HK-2 (cell line): ENCODE measurements at regions not wholly inside any gene's neighbourhood (a gene's known extent, or its start where the extent isn't known, plus 50 kb on each side); places are given as distances from the start of the nearest gene placed in this dataset.

ENCODE experiments used
- DNase-seq: peaks from one replicate; pipeline ENCODE4 v3.0.0-alpha.2; 2018; ENCODE audit not compliant: unreplicated experiment

DNA sequence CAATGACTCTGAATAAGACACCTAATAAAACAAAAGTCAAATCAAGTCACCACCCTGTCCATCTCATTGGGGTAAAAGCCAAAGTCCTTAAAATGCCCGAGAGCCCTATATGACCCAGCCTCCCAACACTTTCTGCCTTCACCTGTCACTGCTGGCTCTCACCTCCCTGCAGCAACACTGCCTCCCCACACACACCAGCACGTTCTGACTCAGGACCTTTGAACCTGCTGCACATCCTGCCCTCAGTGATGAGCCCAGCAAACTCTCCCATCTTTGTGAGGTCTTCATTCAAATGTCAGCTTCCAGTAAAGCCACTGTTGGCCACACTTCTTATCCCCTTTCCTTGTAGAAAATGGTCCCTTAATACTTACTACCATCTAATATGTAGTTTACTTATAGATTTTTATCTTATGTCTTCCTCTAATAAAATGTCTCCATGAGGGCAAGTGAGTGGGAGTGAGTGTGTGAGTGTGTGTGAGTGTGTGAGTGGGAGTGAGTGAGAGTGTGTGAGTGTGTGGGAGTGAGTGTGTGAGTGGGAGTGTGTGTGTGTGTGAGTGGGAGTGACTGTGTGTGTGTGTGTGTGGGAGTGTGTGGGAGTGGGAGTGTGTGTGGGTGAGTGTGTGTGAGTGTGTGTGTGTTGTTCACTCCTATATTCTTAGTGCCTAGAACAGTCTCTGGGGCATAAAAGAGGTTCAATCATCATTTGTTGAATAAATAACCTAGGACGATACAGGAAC is 504.7 kb downstream of the EIPR1 start:
- no peak for DNase-seq

GRCh38 chr2:2872309-2872617 is 505.4 kb downstream of the EIPR1 start:
- no peak for DNase-seq

DNA sequence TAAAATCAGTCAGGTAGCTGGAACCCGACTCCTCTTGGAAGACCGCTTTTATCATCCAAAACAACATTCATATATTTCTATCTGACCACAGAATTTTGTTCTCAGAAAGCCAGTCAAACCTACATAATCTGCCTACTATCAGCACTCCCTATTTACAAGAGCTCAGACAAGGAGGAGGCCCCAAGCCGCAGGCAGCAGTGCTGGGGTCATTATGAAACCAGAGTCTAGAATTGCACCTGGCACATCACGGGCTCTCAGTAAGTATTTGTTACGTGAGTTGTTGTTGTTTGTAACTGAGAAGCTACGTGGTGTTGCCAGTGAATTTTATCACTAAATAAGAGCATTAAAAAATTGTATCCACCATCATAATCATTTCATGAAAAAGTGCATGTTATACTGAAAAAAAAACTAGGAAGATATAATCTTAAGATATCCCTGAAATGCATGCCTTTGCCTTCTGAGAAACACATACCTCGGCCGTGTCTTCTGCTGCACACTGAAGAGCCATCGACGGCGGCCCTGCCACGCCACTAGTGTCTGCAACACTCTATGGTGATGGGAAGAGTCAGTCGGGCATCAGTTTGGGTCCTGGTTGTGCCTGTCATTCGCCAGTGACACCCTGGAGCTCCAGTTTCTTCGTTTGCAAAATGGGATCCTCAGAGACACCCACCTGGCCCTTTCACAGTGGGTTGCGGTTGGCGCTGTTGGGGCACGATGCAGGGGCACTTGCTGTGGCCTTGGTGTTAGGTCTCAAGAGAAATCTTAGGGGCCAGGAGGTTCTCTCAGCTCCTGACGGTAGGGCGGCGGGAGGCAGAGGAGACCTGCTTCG is 505.9 kb downstream of the EIPR1 start:
- no peak for DNase-seq

DNA sequence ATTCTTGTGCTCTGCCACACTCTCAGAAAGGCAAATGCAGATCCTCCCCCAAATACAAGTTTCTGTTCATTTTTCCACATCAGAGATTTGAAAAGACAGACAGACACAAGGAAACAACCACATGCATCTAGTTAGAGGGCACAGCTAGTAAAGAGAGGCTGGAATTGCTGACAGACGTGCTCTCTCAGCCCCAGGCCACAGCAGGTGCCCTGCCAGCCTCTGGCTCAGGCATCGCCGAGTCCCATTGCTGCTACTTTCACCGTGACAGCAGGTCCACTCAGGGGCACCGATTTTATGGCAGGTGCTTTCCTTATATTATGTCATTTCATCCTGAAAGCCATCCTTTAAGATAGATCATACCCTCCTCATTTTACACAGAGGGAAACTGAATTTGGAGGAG is 507.5 kb downstream of the EIPR1 start:
- DNase-seq = no peak

DNA sequence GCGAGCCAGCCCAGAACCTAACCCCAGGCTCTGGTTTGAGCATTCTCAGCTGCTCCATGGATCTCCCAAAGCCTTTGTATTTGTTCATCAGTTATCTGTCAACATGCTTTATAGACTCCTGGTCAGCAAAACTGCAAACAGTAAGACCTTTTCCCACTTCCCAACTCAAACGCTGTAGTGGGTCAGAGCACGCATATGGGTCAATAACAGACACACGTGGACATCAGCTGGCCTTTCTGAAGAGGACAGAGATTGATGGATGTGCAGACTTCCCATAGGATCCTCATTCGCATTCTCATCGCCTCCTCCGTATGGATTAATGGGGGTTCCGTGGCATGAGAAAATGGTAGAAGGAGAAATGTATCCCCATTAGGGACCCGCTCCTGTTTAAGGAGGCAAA is 508.1 kb downstream of the EIPR1 start:
- DNase-seq = no peak

DNA sequence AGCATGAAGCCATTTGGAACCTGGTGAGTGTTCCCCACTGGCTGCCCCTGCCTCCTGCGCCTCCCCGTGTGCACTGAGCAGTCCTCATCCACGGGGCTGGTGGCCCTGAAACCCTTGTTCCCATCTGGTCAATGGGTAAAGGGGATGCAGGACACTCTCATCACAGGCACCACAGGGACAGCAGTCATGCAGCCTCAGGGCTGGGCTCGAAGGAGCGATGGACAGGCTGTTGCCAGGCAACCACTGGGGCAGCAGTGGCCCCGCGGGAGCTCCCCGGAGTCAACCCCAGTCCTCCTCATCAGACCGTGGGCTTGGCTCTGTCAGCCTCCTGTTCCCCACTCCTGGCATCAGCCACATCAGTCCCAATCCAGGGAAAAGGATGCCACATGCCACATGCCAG is 509.5 kb downstream of the EIPR1 start:
- DNase-seq = no peak

- no peak for DNase-seq
These were observed 510.1 kb downstream of the EIPR1 start for GRCh38 chr2:2867397-2867979.

GRCh38 chr2:2866459-2866858 is 511.2 kb downstream of the EIPR1 start:
- DNase-seq = no peak

DNA sequence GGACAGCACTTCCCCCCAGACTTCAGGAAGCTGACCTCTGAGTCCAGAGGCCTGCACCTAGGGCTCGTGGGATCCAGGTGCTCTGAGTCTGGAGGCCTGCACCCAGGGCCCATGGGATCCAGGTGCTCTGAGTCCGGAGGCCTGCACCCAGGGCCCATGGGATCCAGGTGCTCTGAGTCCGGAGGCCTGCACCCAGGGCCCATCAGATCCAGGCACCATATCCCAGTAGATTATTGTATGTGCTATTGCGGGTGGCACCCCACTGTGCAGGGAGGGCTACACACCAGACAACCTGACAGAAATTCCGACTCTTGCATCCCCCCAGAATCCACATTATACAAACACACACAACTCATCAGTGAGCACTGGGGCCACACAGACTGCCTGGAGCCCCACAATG is 515.2 kb downstream of the EIPR1 start:
- DNase-seq = no peak

- no peak for DNase-seq
These were observed 515.9 kb downstream of the EIPR1 start for GRCh38 chr2:2861666-2862240.

DNA sequence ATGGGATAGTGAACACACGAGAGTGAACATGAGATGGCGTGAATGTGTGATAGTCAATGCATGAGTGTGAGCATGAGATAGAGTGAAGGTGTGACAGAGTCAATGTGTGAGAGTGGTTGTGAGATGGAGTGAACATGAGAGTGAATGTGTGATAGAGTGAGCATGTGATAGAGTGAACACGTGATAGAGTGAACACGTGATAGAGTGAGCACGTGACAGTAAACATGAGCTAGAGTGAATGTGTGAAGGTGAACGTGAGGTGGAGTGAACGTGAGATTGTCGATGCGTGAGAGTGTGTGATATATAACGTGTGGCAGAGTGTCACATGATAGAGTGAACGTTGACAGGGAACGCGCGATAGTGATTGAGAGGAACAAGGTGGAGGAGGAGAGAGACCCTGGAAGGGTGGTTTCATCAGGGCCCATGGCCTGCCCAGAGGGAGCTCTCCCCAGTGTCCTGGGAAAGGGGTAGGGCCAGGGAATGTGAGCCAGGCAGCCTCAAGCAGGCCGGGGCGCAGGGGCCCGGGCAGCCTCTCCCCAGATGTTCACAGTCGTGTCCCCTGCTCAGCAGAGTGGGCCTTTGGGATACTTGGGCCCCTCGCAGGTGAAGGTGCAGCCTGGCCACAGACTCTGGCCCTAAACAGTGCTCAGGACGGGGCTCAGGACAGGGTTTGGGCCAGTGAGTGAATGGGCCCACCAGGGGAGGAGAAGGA is 516.9 kb downstream of the EIPR1 start:
- no peak for DNase-seq

DNA sequence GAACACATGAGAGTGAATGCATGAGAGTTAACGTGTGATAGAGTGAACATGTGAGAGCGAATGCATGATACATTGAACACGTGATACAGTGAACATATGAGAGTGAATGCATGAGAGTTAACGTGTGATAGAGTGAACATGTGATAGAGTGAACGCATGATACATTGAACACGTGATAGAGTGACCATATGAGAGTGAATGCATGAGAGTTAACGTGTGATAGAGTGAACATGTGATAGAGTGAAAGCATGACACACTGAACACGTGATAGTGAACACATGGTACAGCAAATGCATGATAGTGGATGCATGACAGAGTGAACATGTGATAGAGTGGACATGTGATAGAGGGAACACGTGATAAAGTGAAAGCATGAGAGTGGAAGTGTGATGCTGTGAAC is 517.9 kb downstream of the EIPR1 start:
- no peak for DNase-seq

GRCh38 chr2:2859164-2859563 is 518.5 kb downstream of the EIPR1 start:
- DNase-seq = no peak

DNA sequence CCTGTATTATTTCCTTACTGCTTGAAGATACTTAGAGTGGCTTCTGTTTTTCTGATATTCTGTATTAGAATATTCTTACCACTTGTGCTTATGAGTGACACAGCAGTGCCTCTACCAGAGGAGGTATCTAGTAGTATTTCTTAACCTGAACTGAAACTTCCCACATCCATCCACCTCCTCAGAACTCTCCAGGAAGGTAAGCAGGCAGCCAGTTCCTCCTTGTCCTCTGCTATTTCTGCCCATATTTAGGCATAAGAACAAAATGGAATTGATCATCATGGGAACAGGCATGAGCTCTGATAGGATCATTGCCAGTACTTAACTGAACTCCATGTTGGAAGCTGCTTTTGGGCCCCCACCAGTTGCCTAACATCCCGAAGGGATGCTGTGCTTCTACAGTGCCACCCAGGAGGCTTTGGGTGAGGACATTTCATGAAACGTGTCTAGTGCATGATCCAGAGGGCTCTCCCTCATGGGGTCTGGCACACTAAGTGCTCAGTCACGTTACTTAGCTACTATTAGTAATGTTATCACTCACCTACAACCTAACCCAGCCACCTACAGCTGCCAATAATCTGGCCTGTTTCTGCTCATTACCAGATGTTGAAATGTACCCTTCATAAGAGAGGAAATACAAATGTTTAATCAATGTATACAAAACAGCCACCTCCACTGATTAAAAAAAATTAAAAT is 520.7 kb downstream of the EIPR1 start:
- no peak for DNase-seq

DNA sequence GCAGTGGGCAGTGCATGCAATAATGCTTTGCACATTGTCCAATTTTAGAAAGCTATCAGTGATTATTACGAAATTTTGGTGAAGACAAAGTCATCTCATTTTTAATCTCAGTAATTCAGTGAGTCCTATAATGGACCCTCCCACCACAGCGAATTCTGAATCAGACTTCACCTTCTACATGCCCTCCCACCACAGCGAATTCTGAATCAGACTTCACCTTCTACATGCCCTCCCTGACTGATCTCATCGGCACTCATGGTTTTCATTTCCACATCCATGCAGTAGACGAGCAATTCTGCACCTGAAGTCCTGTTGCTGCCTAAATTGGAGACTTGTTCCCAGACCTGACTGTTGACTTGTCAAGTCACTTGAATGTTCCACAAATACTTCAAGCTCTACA is 522.3 kb downstream of the EIPR1 start:
- DNase-seq = no peak

DNA sequence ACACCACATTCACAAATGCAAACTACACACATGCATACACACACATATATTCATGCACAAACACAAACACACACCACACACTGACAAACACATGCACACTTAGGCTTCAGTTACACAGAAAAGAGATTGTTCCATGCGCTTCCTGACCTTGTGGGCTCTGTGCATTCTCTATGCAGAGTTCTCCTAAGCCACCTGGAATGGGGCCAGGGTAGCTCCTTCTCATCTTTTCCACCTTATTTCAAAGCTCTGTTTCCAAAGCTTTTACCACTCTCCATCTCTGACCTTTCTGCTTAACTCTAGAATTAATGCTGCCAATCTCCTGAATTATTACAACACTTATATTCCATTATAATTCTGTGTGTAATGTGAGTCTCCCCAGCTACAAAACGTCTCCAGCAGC is 522.3 kb upstream of the MYT1L start:
- no peak for DNase-seq

GRCh38 chr2:2851806-2852777 is 521.0 kb upstream of the MYT1L start:
- no peak for DNase-seq

GRCh38 chr2:2851316-2851715 is 520.2 kb upstream of the MYT1L start:
- DNase-seq = no peak

DNA sequence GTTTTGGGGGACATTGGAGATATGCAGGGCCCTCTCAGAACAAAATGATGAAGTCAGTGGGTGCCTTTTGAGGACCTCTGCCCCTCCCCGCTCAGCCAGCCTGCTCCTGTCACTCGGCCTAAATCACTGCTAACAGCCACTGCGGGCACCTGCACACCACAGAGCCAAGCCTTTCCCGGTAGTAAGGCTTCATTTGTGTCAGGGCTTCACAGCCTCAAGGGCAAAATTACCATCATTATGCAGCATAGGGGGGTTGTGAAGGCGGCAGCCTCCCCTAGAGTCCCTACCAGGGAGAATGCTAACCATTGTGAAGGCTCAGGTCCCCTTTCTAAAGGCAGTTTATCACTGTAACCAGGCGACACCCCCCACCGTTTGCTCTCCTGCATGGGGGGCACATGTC is 519.8 kb upstream of the MYT1L start:
- no peak for DNase-seq

- DNase-seq = no peak
These were observed 519.2 kb upstream of the MYT1L start for GRCh38 chr2:2850218-2850755.
